Ovary (tissue), 7 donors: ENCODE measurements at regions not wholly inside any gene's neighbourhood (a gene's known extent, or its start where the extent isn't known, plus 50 kb on each side); places are given as distances from the start of the nearest gene placed in this dataset.

Experiments used
- DNase-seq, 5 donors: peaks; one replicate each; pipeline ENCODE4 v3.0.0-alpha.2; 2019 to 2020
- H3K27ac ChIP-seq, 2 donors: fragments of 200-600 bp; one replicate each; pipeline versions ENCODE4 v1.5.1 to v1.8.0; 2019 to 2022
- H3K27me3 ChIP-seq: fragments of 200-600 bp; one replicate; pipeline ENCODE4 v1.8.0; 2022
- H3K36me3 ChIP-seq: fragments of 200-600 bp; sonication (generic); one replicate; pipeline ENCODE4 v1.5.1; 2019
- H3K4me1 ChIP-seq: one replicate; pipeline ENCODE4 v1.8.1; 2013; ENCODE audit warnings: mild to moderate bottlenecking, moderate library complexity; ENCODE audit not compliant: insufficient read depth
- H3K4me3 ChIP-seq: fragments of 200-600 bp; sonication (generic); one replicate; pipeline ENCODE4 v1.5.1; 2017
- H3K9me3 ChIP-seq, 2 donors: fragments of 200-600 bp in 1 of 2; sonication (generic) in 1 of 2; one replicate each; pipeline versions ENCODE4 v1.5.1 to v1.8.1; 2013 to 2019; ENCODE audit warnings: mild to moderate bottlenecking in 1 of 2, moderate library complexity in 1 of 2
- EP300 ChIP-seq: sonication (generic); formaldehyde crosslinking; IDR thresholded peaks from one replicate; pipeline ENCODE4 v1.6.1; 2017; ENCODE audit warnings: antibody characterized with exemption
- POLR2A ChIP-seq: fragments of 450-650 bp; IDR thresholded peaks from one replicate; pipeline ENCODE4 v1.6.1; 2017; ENCODE audit warnings: antibody characterized with exemption, mild to moderate bottlenecking, moderate library complexity
- WGBS, 3 donors: extraction: QIAGEN DNeasy Blood & Tissue Kit in 1 of 3; methylation state at CpG; one replicate each; pipeline versions ENCODE4 v1.1.5 to v1.1.7; 2013 to 2017; 5-methylcytosine and 5-hydroxymethylcytosine counted together
- intact Hi-C, 4 donors: fragments of 100-400 bp; cut with DNase I; formaldehyde crosslinking; loops; one replicate each; pipeline versions ENCODE4 v1.11.0 to v1.15.1; 2022 to 2023
- TF ChIP-seq, protein P1 (sequence below), 3 donors: fragments of 450-650 bp in 2 of 3; fragments of 200-600 bp in 1 of 3; IDR thresholded peaks; one replicate each; pipeline versions ENCODE4 v1.5.1 to v1.8.0; 2016 to 2022; ENCODE audit warnings: antibody characterized with exemption in 3 of 3, mild to moderate bottlenecking in 1 of 3
- donor health status: DM: no; HTN: no; CAD: no; lungs with moderate emphysema.
- donor health status: DM: no; HTN: no; CAD: no.
- donor health status: Bipolar disorder and iron deficiency.
- donor health status: DM: no; HTN: no; CAD: no.
- donor health status: DM: yes; HTN: yes; CAD: no.

DNA sequence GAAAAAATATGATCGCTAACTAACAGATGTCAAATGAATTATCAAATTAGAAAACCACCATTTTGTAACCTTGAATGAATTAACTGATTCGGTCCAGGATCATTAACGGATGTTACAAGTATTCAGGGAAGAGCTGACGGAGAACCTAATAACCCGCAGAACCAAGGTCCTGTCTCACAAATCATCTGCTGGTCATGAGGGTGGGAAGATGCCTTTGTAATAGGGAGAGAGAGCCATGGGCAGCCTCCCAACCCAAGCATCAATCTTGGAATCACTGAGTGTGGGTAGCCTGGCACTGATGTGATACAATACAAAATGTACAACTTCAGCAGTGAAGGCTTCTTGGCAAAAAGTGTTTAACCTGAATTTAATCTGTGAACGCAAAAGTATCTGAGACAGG is 89.6 kb upstream of the CLDN14 start:
- no peaks in the 10 kb centered on the region for H3K36me3 ChIP-seq
- H3K9me3 ChIP-seq = no peaks in the 10 kb centered on the region
- H3K4me3 ChIP-seq = no peak overlapping the region
- no peaks in the 10 kb centered on the region for H3K27me3 ChIP-seq
- no peak for DNase-seq
- TF ChIP-seq EP300 (no peak), POLR2A (no peak)
- TF ChIP-seq, protein P1, sequence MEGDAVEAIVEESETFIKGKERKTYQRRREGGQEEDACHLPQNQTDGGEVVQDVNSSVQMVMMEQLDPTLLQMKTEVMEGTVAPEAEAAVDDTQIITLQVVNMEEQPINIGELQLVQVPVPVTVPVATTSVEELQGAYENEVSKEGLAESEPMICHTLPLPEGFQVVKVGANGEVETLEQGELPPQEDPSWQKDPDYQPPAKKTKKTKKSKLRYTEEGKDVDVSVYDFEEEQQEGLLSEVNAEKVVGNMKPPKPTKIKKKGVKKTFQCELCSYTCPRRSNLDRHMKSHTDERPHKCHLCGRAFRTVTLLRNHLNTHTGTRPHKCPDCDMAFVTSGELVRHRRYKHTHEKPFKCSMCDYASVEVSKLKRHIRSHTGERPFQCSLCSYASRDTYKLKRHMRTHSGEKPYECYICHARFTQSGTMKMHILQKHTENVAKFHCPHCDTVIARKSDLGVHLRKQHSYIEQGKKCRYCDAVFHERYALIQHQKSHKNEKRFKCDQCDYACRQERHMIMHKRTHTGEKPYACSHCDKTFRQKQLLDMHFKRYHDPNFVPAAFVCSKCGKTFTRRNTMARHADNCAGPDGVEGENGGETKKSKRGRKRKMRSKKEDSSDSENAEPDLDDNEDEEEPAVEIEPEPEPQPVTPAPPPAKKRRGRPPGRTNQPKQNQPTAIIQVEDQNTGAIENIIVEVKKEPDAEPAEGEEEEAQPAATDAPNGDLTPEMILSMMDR (IDR thresholded peaks at IDR 0.05) = no peak
- 45 to 58% (median 49%) methylated on average over 6 of the region's 6 CpGs for whole genome bisulfite sequencing, 3 donors
- H3K4me1 ChIP-seq = no peaks in the 10 kb centered on the region
- H3K27ac ChIP-seq = no peak overlapping the region
- intact Hi-C loops = no loop called here

DNA sequence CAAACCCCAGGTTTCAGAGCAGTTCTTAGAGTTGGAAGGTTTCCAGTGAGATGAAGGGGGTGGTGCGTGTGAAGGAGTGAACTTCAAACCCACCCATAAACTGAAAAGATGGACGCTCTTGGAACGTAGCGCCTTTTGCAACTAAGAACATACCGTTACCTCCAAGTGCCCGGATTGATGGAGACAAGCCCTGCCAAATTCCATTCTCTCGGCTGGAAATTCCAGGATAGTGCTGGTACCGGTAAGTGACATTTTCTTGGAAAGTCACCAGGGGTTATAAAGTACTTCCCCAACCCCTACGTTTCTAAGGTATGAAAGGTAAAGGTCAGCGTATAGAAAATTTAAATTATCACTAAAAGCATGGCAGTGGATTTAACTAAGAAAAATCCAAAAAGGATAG is 91.6 kb upstream of the CLDN14 start:
- Histone ChIP-seq H3K36me3 (no peaks in the 10 kb centered on the region), H3K4me3 (no peak overlapping the region), H3K27ac (no peak overlapping the region), H3K27me3 (no peaks in the 10 kb centered on the region), H3K4me1 (no peaks in the 10 kb centered on the region), H3K9me3 (no peaks in the 10 kb centered on the region)
- 12 to 22% (median 17%) methylated on average over 10 of the region's 10 CpGs for WGBS, 3 donors
- no peak for DNase-seq
- intact Hi-C loops = no loop called here
- TF ChIP-seq, protein P1 (IDR thresholded peaks at IDR 0.05) = no peak
- TF ChIP-seq EP300 (no peak), POLR2A (no peak)

DNA sequence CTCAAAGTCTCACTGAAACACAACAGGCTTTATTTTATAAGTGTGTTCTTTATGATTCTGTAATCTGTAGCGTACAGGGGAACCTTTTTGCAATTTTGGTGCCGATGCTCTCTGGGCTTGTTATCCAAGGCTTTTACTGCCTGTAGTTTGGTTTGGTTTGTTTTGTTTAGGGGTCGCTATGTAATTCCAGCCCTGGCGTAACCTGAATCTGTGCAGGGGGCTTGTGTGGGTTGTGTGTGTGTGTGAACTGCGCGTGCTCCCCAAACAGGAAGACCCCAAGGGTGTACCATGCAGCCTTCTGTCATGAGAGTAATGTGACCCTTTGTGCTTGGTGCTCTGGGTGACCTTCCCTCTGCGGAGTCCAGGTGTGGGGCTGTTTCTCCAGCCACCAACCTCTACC is 92.1 kb upstream of the CLDN14 start:
- Histone ChIP-seq H3K9me3 (no peaks in the 10 kb centered on the region), H3K36me3 (no peaks in the 10 kb centered on the region), H3K4me3 (no peak overlapping the region), H3K27ac (no peak overlapping the region), H3K27me3 (no peaks in the 10 kb centered on the region), H3K4me1 (no peaks in the 10 kb centered on the region)
- DNase-seq = no peak
- intact Hi-C loops = no loop called here
- TF ChIP-seq, protein P1 (IDR thresholded peaks at IDR 0.05) = no peak
- no peak for TF ChIP-seq EP300
- TF ChIP-seq POLR2A = no peak
- 51 to 61% (median 59%) methylated on average over 7 of the region's 7 CpGs for WGBS, 3 donors

DNA sequence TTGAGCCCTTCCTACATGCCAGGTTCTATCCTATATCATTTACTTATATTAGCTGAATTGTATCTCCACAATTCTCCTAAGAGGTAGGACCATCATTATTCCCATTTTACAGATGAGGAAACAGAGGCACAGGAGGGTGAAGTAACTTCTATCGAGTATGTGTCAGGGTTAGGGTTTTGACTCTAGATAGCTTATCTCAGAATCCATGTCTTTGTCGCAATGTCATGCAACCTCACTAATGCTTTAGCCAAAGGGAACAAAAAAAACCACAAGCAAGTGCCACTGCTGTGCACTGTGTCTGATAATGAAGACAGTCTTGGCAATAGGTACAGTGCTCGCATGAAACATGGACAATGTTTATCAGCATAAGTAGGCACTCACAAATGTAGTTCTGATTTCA is 95.4 kb upstream of the CLDN14 start:
- H3K9me3 ChIP-seq = no peaks in the 10 kb centered on the region
- no peak overlapping the region for H3K4me3 ChIP-seq
- intact Hi-C loops = no loop called here
- no peak for DNase-seq
- no peaks in the 10 kb centered on the region for H3K36me3 ChIP-seq
- TF ChIP-seq, protein P1 (IDR thresholded peaks at IDR 0.05) = no peak
- no peak for TF ChIP-seq EP300
- no peak for TF ChIP-seq POLR2A
- no peaks in the 10 kb centered on the region for H3K27me3 ChIP-seq
- no peak overlapping the region for H3K27ac ChIP-seq
- 67 to 84% (median 74%) methylated on average over 3 of the region's 3 CpGs for WGBS, 3 donors
- H3K4me1 ChIP-seq = no peaks in the 10 kb centered on the region

DNA sequence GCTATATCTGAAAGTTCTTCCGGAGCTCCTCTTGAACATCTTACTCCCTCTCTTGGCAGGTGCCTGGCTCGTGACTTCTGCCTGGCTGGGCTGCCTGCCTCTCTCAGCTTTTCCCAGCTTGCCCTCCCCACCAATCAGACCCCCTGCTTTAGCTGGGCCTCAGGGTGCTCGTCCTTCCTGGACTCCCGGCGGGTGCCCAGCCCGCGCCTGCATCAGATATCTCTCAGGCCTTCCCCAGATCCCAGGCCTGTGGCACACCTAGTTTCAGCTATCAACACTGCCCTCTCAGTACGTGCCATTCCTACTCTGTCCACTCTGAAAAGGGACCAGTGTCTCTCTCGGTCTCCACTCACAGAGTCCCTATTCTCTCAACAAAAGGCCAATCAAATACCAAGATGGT is 96.5 kb upstream of the CLDN14 start:
- H3K27me3 ChIP-seq = no peaks in the 10 kb centered on the region
- WGBS, 3 donors = 91 to 93% (median 92%) methylated on average over 9 of the region's 9 CpGs
- H3K36me3 ChIP-seq = no peaks in the 10 kb centered on the region
- H3K4me1 ChIP-seq = no peaks in the 10 kb centered on the region
- intact Hi-C loops = no loop called here
- no peak for DNase-seq
- no peak overlapping the region for H3K4me3 ChIP-seq
- H3K9me3 ChIP-seq = no peaks in the 10 kb centered on the region
- TF ChIP-seq POLR2A = no peak
- TF ChIP-seq, protein P1 (IDR thresholded peaks at IDR 0.05) = no peak
- H3K27ac ChIP-seq = no peak overlapping the region
